Right renal cortex interstitium (tissue), 3 donors: ENCODE measurements at regions not wholly inside any gene's neighbourhood (a gene's known extent, or its start where the extent isn't known, plus 50 kb on each side); places are given as distances from the start of the nearest gene placed in this dataset.
"Not testable (repeated sequence)": the region's sequence is repeated elsewhere in the genome, so short reads cannot be mapped to it uniquely, and the experiment has no call there.

Source experiments
- DNase-seq, 3 donors: peaks; one replicate each; pipeline ENCODE4 v3.0.0-alpha.2; 2013; ENCODE audit warnings: low read depth in 3 of 3, low spot score in 2 of 3

- DNase-seq, result no peak
Measured at GRCh38 chr2:21754164-21754788, 630.5 kb downstream of the TDRD15 start.

GRCh38 chr2:21757805-21758430 lies 634.1 kb downstream of the TDRD15 start:
- no peak for DNase-seq

- DNase-seq, result no peak
Measured at GRCh38 chr2:21759819-21760218, 636.1 kb downstream of the TDRD15 start.

- no peak for DNase-seq
Measured at GRCh38 chr2:21761361-21761760, 637.6 kb downstream of the TDRD15 start.

- DNase-seq, result no peak
Measured at GRCh38 chr2:21763501-21763900, 639.7 kb downstream of the TDRD15 start.

- DNase-seq, result no peak
Measured at GRCh38 chr2:21770787-21771186, 647.0 kb downstream of the TDRD15 start.

- no peak for DNase-seq
Measured at GRCh38 chr2:21772624-21773023, 648.9 kb downstream of the TDRD15 start.

GRCh38 chr2:21773168-21773567 lies 649.4 kb downstream of the TDRD15 start:
- no peak for DNase-seq

- no peak for DNase-seq
Measured at GRCh38 chr2:21774691-21775368, 651.1 kb downstream of the TDRD15 start.

- no peak for DNase-seq
Measured at GRCh38 chr2:21779786-21780185, 656.0 kb downstream of the TDRD15 start.

- no peak for DNase-seq
Measured at GRCh38 chr2:21781962-21782361, 658.2 kb downstream of the TDRD15 start.

- DNase-seq, result no peak
Measured at GRCh38 chr2:21782866-21783265, 659.1 kb downstream of the TDRD15 start.

GRCh38 chr2:21787941-21788340 lies 664.2 kb downstream of the TDRD15 start:
- no peak for DNase-seq

- DNase-seq, result not testable (repeated sequence)
Measured at GRCh38 chr2:21790311-21790710, 666.5 kb downstream of the TDRD15 start.

- DNase-seq, result no peak
Measured at GRCh38 chr2:21792571-21792970, 668.8 kb downstream of the TDRD15 start.

- DNase-seq, result no peak
Measured at GRCh38 chr2:21793461-21793860, 669.7 kb downstream of the TDRD15 start.

- no peak for DNase-seq
Measured at GRCh38 chr2:21794611-21795010, 670.8 kb downstream of the TDRD15 start.

GRCh38 chr2:21800356-21800755 lies 676.6 kb downstream of the TDRD15 start:
- DNase-seq, result no peak

GRCh38 chr2:21803550-21803949 lies 679.8 kb downstream of the TDRD15 start:
- no peak for DNase-seq

- DNase-seq, result no peak
Measured at GRCh38 chr2:21804151-21804550, 680.4 kb downstream of the TDRD15 start.

- no peak for DNase-seq
Measured at GRCh38 chr2:21811541-21811940, 687.8 kb downstream of the TDRD15 start.

GRCh38 chr2:21812766-21813165 lies 689.0 kb downstream of the TDRD15 start:
- peak in 1 of 3 donors; percentile 3 for DNase-seq
